Effector memory CD8-positive, alpha-beta T cell (primary cell): ENCODE measurements at regions not wholly inside any gene's neighbourhood (a gene's known extent, or its start where the extent isn't known, plus 50 kb on each side); places are given as distances from the start of the nearest gene placed in this dataset.
"Not testable (repeated sequence)": the region's sequence is repeated elsewhere in the genome, so short reads cannot be mapped to it uniquely, and the experiment has no call there.

Experiments
- ATAC-seq: fragments of 150-1000 bp; cut with Tn5 transposase; replicated peaks from 2 replicates; pipeline ENCODE4 v1.10.0; 2021; ENCODE audit warnings: mild to moderate bottlenecking, moderate library complexity
- DNase-seq, 3 experiments: peaks; one replicate each; pipeline ENCODE4 v3.0.0; 2021
- H3K27ac Mint-ChIP-seq, 2 donors: one replicate each; pipeline ENCODE4 v1.8.0; 2022; ENCODE audit warnings: mild to moderate bottlenecking in 2 of 2, mixed read lengths in 2 of 2, moderate library complexity in 2 of 2
- H3K27me3 Mint-ChIP-seq, 2 donors: one replicate each; pipeline ENCODE4 v1.8.0; 2022; ENCODE audit warnings: mixed read lengths in 2 of 2
- H3K36me3 Mint-ChIP-seq: one replicate; pipeline ENCODE4 v1.8.0; 2022; ENCODE audit warnings: mild to moderate bottlenecking, moderate library complexity, mixed read lengths; ENCODE audit not compliant: insufficient read depth
- H3K4me1 Mint-ChIP-seq, 2 donors: one replicate each; pipeline ENCODE4 v1.8.0; 2022; ENCODE audit warnings: low read depth in 2 of 2, mixed read lengths in 2 of 2
- H3K4me3 Mint-ChIP-seq, 2 donors: one replicate each; pipeline ENCODE4 v1.8.0; 2022; ENCODE audit warnings: mild to moderate bottlenecking in 2 of 2, mixed read lengths in 2 of 2, moderate library complexity in 2 of 2
- H3K9me3 Mint-ChIP-seq, 2 donors: one replicate each; pipeline ENCODE4 v1.8.0; 2022; ENCODE audit warnings: mixed read lengths in 2 of 2

GRCh38 chr10:6951732-6952131 lies 371.7 kb upstream of the PRKCQ start:
- Mint-ChIP-seq H3K27me3 (no peaks in the 10 kb centered on the region), H3K27ac (no peak overlapping the region), H3K4me1 (peaks cover 8 to 15% of the 10 kb centered on the region in 2 donors), H3K9me3 (peaks cover 0 to 2% of the 10 kb centered on the region in 2 donors), H3K36me3 (no peaks in the 10 kb centered on the region), H3K4me3 (no peak overlapping the region)
- ATAC-seq = no peak
- no peak for DNase-seq

- Mint-ChIP-seq H3K27me3 (no peaks in the 10 kb centered on the region), H3K4me1 (peaks cover 6 to 8% of the 10 kb centered on the region in 2 donors), H3K9me3 (peaks cover 0 to 2% of the 10 kb centered on the region in 2 donors), H3K27ac (no peak overlapping the region), H3K36me3 (no peaks in the 10 kb centered on the region), H3K4me3 (no peak overlapping the region)
- no peak for ATAC-seq
- no peak for DNase-seq
These were observed 370.1 kb upstream of the PRKCQ start for GRCh38 chr10:6950133-6950532.

- H3K9me3 Mint-ChIP-seq = peaks cover 0 to 2% of the 10 kb centered on the region in 2 donors
- H3K27ac Mint-ChIP-seq = no peak overlapping the region
- H3K4me3 Mint-ChIP-seq = no peak overlapping the region
- ATAC-seq = no peak
- H3K36me3 Mint-ChIP-seq = no peaks in the 10 kb centered on the region
- no peaks in the 10 kb centered on the region for H3K27me3 Mint-ChIP-seq
- no peak for DNase-seq
- H3K4me1 Mint-ChIP-seq = no peaks in the 10 kb centered on the region
These were observed 364.4 kb upstream of the PRKCQ start for GRCh38 chr10:6944436-6944835.

DNA sequence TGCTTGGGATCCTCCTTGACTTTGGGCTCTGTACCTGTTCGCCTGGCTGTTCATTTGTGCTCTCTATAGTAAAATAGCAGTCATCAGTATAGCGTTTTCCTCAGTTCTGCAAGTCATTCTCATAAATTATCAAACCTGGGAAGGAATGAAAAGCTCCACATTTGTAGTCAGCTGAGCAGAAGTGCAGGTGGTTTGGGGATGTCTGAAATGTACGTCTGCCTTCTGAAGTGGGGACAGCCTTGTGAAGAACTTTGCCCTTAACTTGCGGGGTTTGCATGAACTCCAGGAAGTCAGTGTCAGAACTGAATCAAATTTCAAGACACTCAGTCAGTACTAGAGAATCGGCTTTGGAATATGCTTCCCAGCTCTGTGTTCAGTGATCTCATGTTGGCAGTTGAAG lies 358.3 kb upstream of the PRKCQ start:
- H3K9me3 Mint-ChIP-seq = no peaks in the 10 kb centered on the region
- H3K4me1 Mint-ChIP-seq = peaks cover 2 to 12% of the 10 kb centered on the region in 2 donors
- no peak overlapping the region for H3K4me3 Mint-ChIP-seq
- no peak for ATAC-seq
- H3K36me3 Mint-ChIP-seq = no peaks in the 10 kb centered on the region
- no peak for DNase-seq
- no peaks in the 10 kb centered on the region for H3K27me3 Mint-ChIP-seq
- H3K27ac Mint-ChIP-seq = no peak overlapping the region

- H3K4me3 Mint-ChIP-seq = no peak overlapping the region
- H3K36me3 Mint-ChIP-seq = no peaks in the 10 kb centered on the region
- H3K27ac Mint-ChIP-seq = peak overlapping the region in 1 of 2 donors; percentile 3
- no peak for DNase-seq
- H3K4me1 Mint-ChIP-seq = peaks cover 2 to 12% of the 10 kb centered on the region in 2 donors
- no peaks in the 10 kb centered on the region for H3K27me3 Mint-ChIP-seq
- no peaks in the 10 kb centered on the region for H3K9me3 Mint-ChIP-seq
- ATAC-seq = no peak
These were observed 356.9 kb upstream of the PRKCQ start for GRCh38 chr10:6936931-6937330.

GRCh38 chr10:6929148-6929830 lies 349.2 kb upstream of the PRKCQ start:
- peaks cover 43 to 55% of the 10 kb centered on the region in 2 donors for H3K4me1 Mint-ChIP-seq
- peak overlapping the region; percentile 92 to 94 for H3K27ac Mint-ChIP-seq
- no peaks in the 10 kb centered on the region for H3K27me3 Mint-ChIP-seq
- H3K9me3 Mint-ChIP-seq = no peaks in the 10 kb centered on the region
- ATAC-seq (no peak), DNase-seq (no peak)
- H3K4me3 Mint-ChIP-seq = peak overlapping the region; percentile 85 to 88
- H3K36me3 Mint-ChIP-seq = peaks cover 10% of the 10 kb centered on the region

GRCh38 chr10:6928586-6928985 lies 348.5 kb upstream of the PRKCQ start:
- ATAC-seq = peak; percentile 49

DNA sequence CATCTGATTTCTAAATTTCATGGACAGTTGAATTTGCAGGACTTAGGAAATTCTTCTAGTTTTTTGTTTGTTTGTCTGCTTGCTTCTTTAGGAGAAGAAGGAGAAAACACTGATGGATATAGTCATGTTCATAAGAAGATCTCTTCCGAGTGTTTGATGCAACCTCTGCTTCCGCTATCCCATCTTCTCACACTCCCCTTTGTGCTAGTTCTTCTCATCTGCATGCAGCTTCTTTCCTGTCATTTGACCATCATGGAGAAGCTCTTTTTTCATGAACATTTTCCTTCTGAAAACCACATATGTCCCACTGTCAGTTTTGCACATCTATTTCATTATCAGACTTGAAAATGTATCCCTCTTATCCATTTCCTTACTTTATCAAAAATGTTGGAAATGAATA lies 346.9 kb upstream of the PRKCQ start:
- Mint-ChIP-seq H3K36me3 (peaks cover 10% of the 10 kb centered on the region), H3K27ac (peak overlapping the region; percentile 92 to 94), H3K9me3 (no peaks in the 10 kb centered on the region), H3K27me3 (no peaks in the 10 kb centered on the region), H3K4me3 (peak overlapping the region; percentile 85 to 88), H3K4me1 (peaks cover 43 to 59% of the 10 kb centered on the region in 2 donors)
- ATAC-seq (no peak), DNase-seq (no peak)

More at GRCh38 chr10:6928586-6928985, 348.5 kb upstream of the PRKCQ start:
- Mint-ChIP-seq H3K4me1 (peaks cover 43 to 59% of the 10 kb centered on the region in 2 donors), H3K27me3 (no peaks in the 10 kb centered on the region), H3K9me3 (no peaks in the 10 kb centered on the region), H3K27ac (peak overlapping the region; percentile 92 to 94), H3K4me3 (peak overlapping the region; percentile 85 to 88), H3K36me3 (peaks cover 10% of the 10 kb centered on the region)
- DNase-seq = peak; percentile 9 to 20 (median 20)

DNA sequence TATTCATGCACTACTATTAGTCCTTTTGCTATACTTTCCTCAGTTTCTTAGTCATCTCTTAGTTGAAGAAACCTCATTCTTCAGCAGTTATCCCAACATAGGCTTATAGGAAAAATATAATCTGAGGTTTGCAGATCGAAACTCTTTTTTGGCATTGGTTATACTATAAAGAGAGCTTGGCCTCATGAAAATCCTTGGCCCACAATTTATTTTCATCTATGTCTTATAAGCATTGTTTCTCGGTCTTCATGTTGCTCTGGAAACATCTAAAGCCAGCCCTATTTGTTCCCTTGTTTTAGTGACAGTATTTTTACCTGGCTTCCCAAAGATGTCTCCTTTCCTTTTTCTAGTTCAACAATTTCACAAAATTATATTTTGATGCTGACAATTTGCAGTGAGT lies 345.1 kb upstream of the PRKCQ start:
- H3K27me3 Mint-ChIP-seq = no peaks in the 10 kb centered on the region
- H3K4me3 Mint-ChIP-seq = peak overlapping the region in 1 of 2 donors; percentile 88
- peaks cover 48 to 61% of the 10 kb centered on the region in 2 donors for H3K4me1 Mint-ChIP-seq
- H3K27ac Mint-ChIP-seq = peak overlapping the region; percentile 92 to 94
- H3K9me3 Mint-ChIP-seq = no peaks in the 10 kb centered on the region
- DNase-seq (no peak), ATAC-seq (no peak)
- H3K36me3 Mint-ChIP-seq = peaks cover 10% of the 10 kb centered on the region

- DNase-seq = no peak
- Mint-ChIP-seq H3K27ac (peak overlapping the region in 1 of 2 donors; percentile 94), H3K4me1 (peaks cover 44 to 55% of the 10 kb centered on the region in 2 donors), H3K9me3 (no peaks in the 10 kb centered on the region), H3K4me3 (no peak overlapping the region), H3K27me3 (no peaks in the 10 kb centered on the region), H3K36me3 (peaks cover 10% of the 10 kb centered on the region)
- no peak for ATAC-seq
These were observed 344.1 kb upstream of the PRKCQ start for GRCh38 chr10:6924166-6924565.

DNA sequence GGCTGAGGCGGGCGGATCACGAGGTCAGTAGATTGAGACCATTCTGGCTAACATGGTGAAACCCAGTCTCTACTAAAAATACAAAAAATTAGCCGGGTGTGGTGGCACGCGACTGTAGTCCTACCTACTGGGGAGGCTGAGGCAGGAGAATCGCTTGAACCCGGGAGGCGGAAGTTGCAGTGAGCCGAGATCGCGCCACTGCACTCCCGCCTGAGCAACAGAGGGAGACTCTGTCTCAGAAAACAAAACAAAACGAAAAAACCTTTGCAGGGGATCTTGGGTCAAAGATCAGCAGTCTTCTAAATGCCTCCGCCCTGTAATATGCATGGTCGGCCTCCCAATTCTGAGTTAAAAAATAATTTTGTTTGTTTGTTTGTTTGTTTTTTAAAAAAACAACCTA lies 340.9 kb upstream of the PRKCQ start:
- not testable (repeated sequence) for H3K36me3 Mint-ChIP-seq, ATAC-seq, H3K27me3 Mint-ChIP-seq, H3K27ac Mint-ChIP-seq, H3K9me3 Mint-ChIP-seq, DNase-seq, H3K4me3 Mint-ChIP-seq
- H3K4me1 Mint-ChIP-seq = peaks cover 28 to 37% of the 10 kb centered on the region in 2 donors

DNA sequence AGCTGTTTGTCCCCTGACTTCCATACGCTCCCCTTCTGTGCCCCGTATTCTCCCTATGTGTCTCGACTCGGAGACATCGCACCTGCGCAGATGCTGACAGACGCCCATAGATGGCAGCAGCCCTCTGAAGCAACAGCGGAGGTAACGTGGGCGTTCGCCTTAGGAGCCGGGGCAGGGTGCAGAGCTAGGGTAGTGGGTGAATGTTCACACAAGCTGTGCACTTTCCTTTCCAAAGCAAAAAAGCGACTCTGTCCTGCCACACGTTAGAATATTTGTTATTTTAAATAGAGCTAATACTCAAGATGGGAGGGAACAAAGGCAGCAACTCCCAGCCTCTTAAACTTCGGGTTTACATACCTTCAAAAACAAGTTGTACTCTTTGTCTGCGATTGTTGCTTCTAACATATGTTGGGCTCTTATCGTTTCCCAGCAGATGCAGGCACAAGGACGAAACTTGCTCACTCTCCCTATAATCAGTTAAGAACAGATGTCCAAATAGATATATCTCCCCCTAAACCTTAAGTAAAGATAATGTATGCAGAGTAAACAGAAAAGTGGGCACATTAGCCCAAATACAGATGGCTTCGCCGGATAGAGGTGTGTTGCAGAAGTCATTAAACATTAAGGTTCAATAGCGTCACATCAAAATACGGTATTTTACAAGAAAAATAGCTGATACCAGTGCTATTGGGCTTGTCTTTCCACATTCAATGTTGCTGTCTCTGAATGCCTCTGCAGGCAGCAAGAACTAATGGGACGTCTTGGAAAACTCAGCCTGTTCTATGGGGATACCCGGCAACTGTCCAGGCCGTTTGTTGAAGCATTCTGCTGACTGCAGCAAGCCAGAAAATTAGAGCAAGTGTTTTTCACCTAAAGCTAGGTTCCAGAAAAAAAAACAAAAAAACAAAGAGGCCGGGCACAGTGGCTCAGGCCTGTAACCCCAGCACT lies 340.3 kb upstream of the PRKCQ start:
- Mint-ChIP-seq H3K9me3 (no peaks in the 10 kb centered on the region), H3K27ac (peak overlapping the region in 1 of 2 donors; percentile 35), H3K4me3 (peak overlapping the region; percentile 63 to 66), H3K4me1 (peaks cover 23 to 30% of the 10 kb centered on the region in 2 donors), H3K36me3 (no peaks in the 10 kb centered on the region), H3K27me3 (no peaks in the 10 kb centered on the region)
- ATAC-seq (peak; percentile 99), DNase-seq (peak; percentile 69 to 73 (median 73))

- Mint-ChIP-seq H3K27ac (peak overlapping the region in 1 of 2 donors; percentile 0), H3K4me1 (peaks cover 16 to 20% of the 10 kb centered on the region in 2 donors), H3K4me3 (no peak overlapping the region)
These were observed 339.0 kb upstream of the PRKCQ start for GRCh38 chr10:6919077-6919476.

More at GRCh38 chr10:6919077-6919476, 339.0 kb upstream of the PRKCQ start:
- H3K36me3 Mint-ChIP-seq = no peaks in the 10 kb centered on the region
- H3K27me3 Mint-ChIP-seq = no peaks in the 10 kb centered on the region
- DNase-seq (no peak), ATAC-seq (no peak)
- H3K9me3 Mint-ChIP-seq = no peaks in the 10 kb centered on the region
